Mammary epithelial cell (primary cell): ENCODE measurements at regions not wholly inside any gene's neighbourhood (a gene's known extent, or its start where the extent isn't known, plus 50 kb on each side); places are given as distances from the start of the nearest gene placed in this dataset.

Experiments used
- CTCF ChIP-seq, 2 donors: IDR thresholded peaks in 1 of 2; conservative IDR thresholded peaks in 1 of 2; 2 replicates each; pipeline ENCODE4 v1.5.1; 2011 to 2012; ENCODE audit warnings: inconsistent platforms in 2 of 2, low read length in 2 of 2, mild to moderate bottlenecking in 2 of 2, control low read depth in 1 of 2, low read depth in 1 of 2; ENCODE audit not compliant: insufficient read depth in 1 of 2; ENCODE audit errors: extremely low read depth in 1 of 2
- EZH2 ChIP-seq: IDR thresholded peaks from 2 replicates; pipeline ENCODE4 v1.6.1; 2012; ENCODE audit warnings: low read length, inconsistent platforms, borderline replicate concordance

- no peak for TF ChIP-seq CTCF (conservative IDR thresholded peaks at IDR 0.05 in 1 of 2, IDR thresholded peaks at IDR 0.05 in 1 of 2; ENCODE audit: extremely low read depth in 1 of 2, insufficient read depth in 1 of 2, low read depth in 1 of 2, low read length in 2 of 2)
- no peak for TF ChIP-seq EZH2
These were observed 96.4 kb downstream of the SPRY2 start for GRCh38 chr13:80244574-80244973.
